Neural progenitor cell (in vitro differentiated cells): ENCODE measurements at regions not wholly inside any gene's neighbourhood (a gene's known extent, or its start where the extent isn't known, plus 50 kb on each side); places are given as distances from the start of the nearest gene placed in this dataset.

ENCODE experiments used
- DNase-seq: peaks from one replicate; pipeline ENCODE4 v3.0.0-alpha.2; 2016; ENCODE audit warnings: low spot score
- H2AFZ ChIP-seq: fragments of 200-600 bp; sonication (generic); replicated peaks from 2 replicates; pipeline ENCODE4 v1.6.1; 2016; ENCODE audit warnings: antibody characterized with exemption
- H3F3A ChIP-seq: fragments of 200-600 bp; sonication (generic); 2 replicates; pipeline ENCODE4 v1.6.1; 2016; ENCODE audit warnings: antibody characterized with exemption, low read depth
- H3K27ac ChIP-seq: fragments of 200-600 bp; sonication (generic); 2 replicates; pipeline ENCODE4 v1.5.1; 2016; ENCODE audit warnings: mild to moderate bottlenecking
- H3K27me3 ChIP-seq: fragments of 200-600 bp; sonication (generic); 2 replicates; pipeline ENCODE4 v1.6.1; 2016; ENCODE audit warnings: mild to moderate bottlenecking, moderate library complexity
- H3K36me3 ChIP-seq: fragments of 200-600 bp; sonication (generic); 2 replicates; pipeline ENCODE4 v1.5.1; 2016
- H3K4me1 ChIP-seq: fragments of 200-600 bp; sonication (generic); 2 replicates; pipeline ENCODE4 v1.6.1; 2016; ENCODE audit warnings: mixed run types
- H3K4me2 ChIP-seq: fragments of 200-600 bp; sonication (generic); 2 replicates; pipeline ENCODE4 v1.6.1; 2016
- H3K4me3 ChIP-seq: fragments of 200-600 bp; sonication (generic); 2 replicates; pipeline ENCODE4 v1.5.1; 2016
- H3K79me2 ChIP-seq: fragments of 200-600 bp; sonication (generic); 2 replicates; pipeline ENCODE4 v1.6.1; 2016; ENCODE audit warnings: low read depth
- H3K9ac ChIP-seq: fragments of 200-600 bp; sonication (generic); 2 replicates; pipeline ENCODE4 v1.6.1; 2016
- H3K9me3 ChIP-seq: fragments of 200-600 bp; sonication (generic); 2 replicates; pipeline ENCODE4 v1.5.1; 2016; ENCODE audit warnings: low read depth
- H4K20me1 ChIP-seq: fragments of 200-600 bp; sonication (generic); 2 replicates; pipeline ENCODE4 v1.6.1; 2016; ENCODE audit warnings: low read depth
- H3K27ac Mint-ChIP-seq: 3 replicates; pipeline ENCODE4 v1.8.0; 2021; ENCODE audit warnings: mixed read lengths
- H3K27me3 Mint-ChIP-seq: 2 replicates; pipeline ENCODE4 v1.8.0; 2022; ENCODE audit warnings: low read depth, mild to moderate bottlenecking, inconsistent platforms, moderate library complexity, mixed read lengths; ENCODE audit not compliant: insufficient read depth
- H3K36me3 Mint-ChIP-seq: 3 replicates; pipeline ENCODE4 v1.8.0; 2021; ENCODE audit warnings: mixed read lengths
- H3K4me1 Mint-ChIP-seq: 3 replicates; pipeline ENCODE4 v1.8.0; 2021; ENCODE audit warnings: mixed read lengths
- H3K4me3 Mint-ChIP-seq: 3 replicates; pipeline ENCODE4 v1.8.0; 2021; ENCODE audit warnings: mild to moderate bottlenecking, moderate library complexity, mixed read lengths
- H3K9me3 Mint-ChIP-seq: 3 replicates; pipeline ENCODE4 v1.8.0; 2020; ENCODE audit warnings: mixed read lengths
- EZH2 ChIP-seq: fragments of 200-600 bp; sonication (generic); IDR thresholded peaks from 2 replicates; pipeline ENCODE4 v1.6.1; 2017; ENCODE audit warnings: antibody characterized with exemption, mild to moderate bottlenecking, moderate library complexity
- EZH2phosphoT487 ChIP-seq: fragments of 200-600 bp; sonication (generic); IDR thresholded peaks from 2 replicates; pipeline ENCODE4 v1.6.1; 2017; ENCODE audit warnings: antibody characterized with exemption
- TF ChIP-seq, protein P1 (sequence below): fragments of 200-600 bp; sonication (generic); IDR thresholded peaks from 2 replicates; pipeline ENCODE4 v1.5.1; 2017; ENCODE audit warnings: antibody characterized with exemption, mild to moderate bottlenecking

DNA sequence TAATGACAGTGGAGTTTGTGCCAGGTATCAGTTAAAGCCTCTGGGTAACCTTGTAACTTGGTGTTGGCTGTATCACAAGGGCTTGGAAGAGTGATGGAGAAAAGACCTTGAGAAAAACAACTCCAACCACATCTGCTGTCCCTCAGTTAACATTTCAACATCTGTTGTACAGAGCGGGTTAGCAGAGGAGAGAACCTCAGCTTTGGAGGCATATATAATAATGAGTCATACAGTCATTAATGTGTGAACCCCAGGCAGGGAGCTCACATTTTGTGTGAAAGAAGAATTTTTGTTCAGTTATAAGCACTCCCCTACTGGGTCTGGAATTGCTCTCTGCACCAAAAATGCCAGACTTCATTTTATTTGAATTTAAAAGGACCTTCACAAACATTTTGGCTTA, 439.5 kb downstream of the PDCD6IP start:
- Histone ChIP-seq H4K20me1 (no peaks in the 10 kb centered on the region), H3K27ac (no peak overlapping the region), H3K4me1 (peaks cover 7% of the 10 kb centered on the region), H3K79me2 (no peaks in the 10 kb centered on the region), H2AFZ (no peak overlapping the region), H3F3A (no peaks in the 10 kb centered on the region), H3K4me2 (no peak overlapping the region), H3K9me3 (no peaks in the 10 kb centered on the region), H3K9ac (no peak overlapping the region), H3K4me3 (no peak overlapping the region), H3K27me3 (no peaks in the 10 kb centered on the region), H3K36me3 (no peaks in the 10 kb centered on the region)
- H3K36me3 Mint-ChIP-seq, result no peaks in the 10 kb centered on the region
- peaks cover 16% of the 10 kb centered on the region for H3K4me1 Mint-ChIP-seq
- no peak for DNase-seq
- H3K4me3 Mint-ChIP-seq, result no peak overlapping the region
- TF ChIP-seq EZH2, result no peak
- H3K27ac Mint-ChIP-seq, result no peak overlapping the region
- H3K27me3 Mint-ChIP-seq, result no peaks in the 10 kb centered on the region
- no peaks in the 10 kb centered on the region for H3K9me3 Mint-ChIP-seq

DNA sequence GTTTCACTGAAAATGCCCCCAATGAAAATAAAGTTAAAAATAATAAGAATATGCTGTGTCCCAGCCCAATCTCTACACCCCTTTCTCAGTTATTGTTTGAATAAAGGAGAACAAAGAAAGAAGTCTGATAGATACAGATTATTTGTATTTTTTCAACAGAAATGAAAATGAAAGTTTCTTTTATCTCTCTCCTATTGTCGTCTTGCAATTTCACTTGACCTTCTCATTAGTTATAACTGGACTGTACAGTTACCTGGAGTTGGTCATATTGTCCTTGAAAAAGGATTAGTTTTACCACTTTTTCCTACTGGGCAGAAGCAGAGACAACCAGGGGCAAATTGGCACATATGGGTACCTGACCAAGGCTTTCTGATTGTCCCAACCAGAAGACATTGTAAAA, 440.0 kb downstream of the PDCD6IP start:
- Histone ChIP-seq H3K9ac (no peak overlapping the region), H3K36me3 (no peaks in the 10 kb centered on the region), H3F3A (no peaks in the 10 kb centered on the region), H4K20me1 (no peaks in the 10 kb centered on the region), H3K4me3 (no peak overlapping the region), H2AFZ (no peak overlapping the region), H3K9me3 (no peaks in the 10 kb centered on the region), H3K4me2 (no peak overlapping the region), H3K79me2 (no peaks in the 10 kb centered on the region), H3K27ac (no peak overlapping the region), H3K4me1 (peaks cover 7% of the 10 kb centered on the region), H3K27me3 (no peaks in the 10 kb centered on the region)
- no peaks in the 10 kb centered on the region for H3K36me3 Mint-ChIP-seq
- no peak for DNase-seq
- H3K27ac Mint-ChIP-seq, result no peak overlapping the region
- H3K27me3 Mint-ChIP-seq, result peaks cover 2% of the 10 kb centered on the region
- no peak overlapping the region for H3K4me3 Mint-ChIP-seq
- H3K4me1 Mint-ChIP-seq, result peaks cover 16% of the 10 kb centered on the region
- TF ChIP-seq EZH2 (no peak), EZH2phosphoT487 (no peak)
- TF ChIP-seq, protein P1, sequence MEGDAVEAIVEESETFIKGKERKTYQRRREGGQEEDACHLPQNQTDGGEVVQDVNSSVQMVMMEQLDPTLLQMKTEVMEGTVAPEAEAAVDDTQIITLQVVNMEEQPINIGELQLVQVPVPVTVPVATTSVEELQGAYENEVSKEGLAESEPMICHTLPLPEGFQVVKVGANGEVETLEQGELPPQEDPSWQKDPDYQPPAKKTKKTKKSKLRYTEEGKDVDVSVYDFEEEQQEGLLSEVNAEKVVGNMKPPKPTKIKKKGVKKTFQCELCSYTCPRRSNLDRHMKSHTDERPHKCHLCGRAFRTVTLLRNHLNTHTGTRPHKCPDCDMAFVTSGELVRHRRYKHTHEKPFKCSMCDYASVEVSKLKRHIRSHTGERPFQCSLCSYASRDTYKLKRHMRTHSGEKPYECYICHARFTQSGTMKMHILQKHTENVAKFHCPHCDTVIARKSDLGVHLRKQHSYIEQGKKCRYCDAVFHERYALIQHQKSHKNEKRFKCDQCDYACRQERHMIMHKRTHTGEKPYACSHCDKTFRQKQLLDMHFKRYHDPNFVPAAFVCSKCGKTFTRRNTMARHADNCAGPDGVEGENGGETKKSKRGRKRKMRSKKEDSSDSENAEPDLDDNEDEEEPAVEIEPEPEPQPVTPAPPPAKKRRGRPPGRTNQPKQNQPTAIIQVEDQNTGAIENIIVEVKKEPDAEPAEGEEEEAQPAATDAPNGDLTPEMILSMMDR, result no peak
- H3K9me3 Mint-ChIP-seq, result no peaks in the 10 kb centered on the region

DNA sequence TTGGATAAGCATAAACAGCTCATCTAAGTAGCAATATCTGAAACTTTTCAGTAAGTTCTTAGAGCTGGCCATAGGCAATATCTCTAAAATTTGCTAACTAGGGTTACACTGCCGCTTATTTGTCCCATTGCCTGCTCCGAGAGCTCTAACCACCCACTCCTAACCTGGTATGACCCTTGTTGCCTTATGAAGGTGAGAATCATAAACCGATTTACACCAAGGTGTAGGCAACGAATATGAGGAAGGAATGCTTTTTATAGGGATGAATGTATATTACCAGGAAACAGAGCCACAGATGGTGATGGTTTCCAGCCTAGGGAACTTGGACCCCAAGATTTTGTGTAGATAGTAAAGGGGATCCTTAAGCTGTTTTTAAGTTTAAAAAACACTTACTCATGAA, 440.9 kb downstream of the PDCD6IP start:
- DNase-seq, result no peak
- Mint-ChIP-seq H3K27ac (no peak overlapping the region), H3K27me3 (peaks cover 2% of the 10 kb centered on the region), H3K4me1 (peaks cover 16% of the 10 kb centered on the region), H3K36me3 (no peaks in the 10 kb centered on the region), H3K4me3 (no peak overlapping the region), H3K9me3 (no peaks in the 10 kb centered on the region)
- no peak overlapping the region for H3K27ac ChIP-seq
- H3K36me3 ChIP-seq, result no peaks in the 10 kb centered on the region
- H3K9ac ChIP-seq, result no peak overlapping the region
- TF ChIP-seq EZH2 (no peak), EZH2phosphoT487 (no peak)
- TF ChIP-seq, protein P1, result no peak
- H2AFZ ChIP-seq, result no peak overlapping the region
- no peaks in the 10 kb centered on the region for H4K20me1 ChIP-seq
- H3K4me2 ChIP-seq, result no peak overlapping the region
- no peaks in the 10 kb centered on the region for H3K9me3 ChIP-seq
- H3K4me1 ChIP-seq, result peaks cover 7% of the 10 kb centered on the region
- no peak overlapping the region for H3K4me3 ChIP-seq
- no peaks in the 10 kb centered on the region for H3K27me3 ChIP-seq
- H3F3A ChIP-seq, result no peaks in the 10 kb centered on the region
- no peaks in the 10 kb centered on the region for H3K79me2 ChIP-seq

DNA sequence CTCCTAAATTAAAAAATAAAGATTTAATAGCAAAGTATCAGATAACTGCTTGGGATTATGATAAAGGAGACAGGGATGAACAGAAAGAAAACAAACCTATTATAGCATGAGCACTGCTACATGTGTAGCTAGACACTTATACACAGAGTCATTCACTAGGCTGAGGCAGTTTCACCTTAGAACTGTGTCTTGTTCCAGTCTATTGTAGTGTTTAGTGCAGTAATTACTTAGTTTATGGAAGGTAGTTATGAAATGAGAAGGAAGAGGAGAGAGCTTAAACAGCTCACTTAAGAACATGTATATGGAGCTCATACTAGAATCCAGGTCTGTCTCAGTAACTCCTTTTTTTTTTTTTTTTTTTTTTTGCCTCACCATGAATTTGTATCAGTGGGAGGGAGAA, 441.4 kb downstream of the PDCD6IP start:
- H3K4me2 ChIP-seq, result no peak overlapping the region
- peaks cover 7% of the 10 kb centered on the region for H3K4me1 ChIP-seq
- Mint-ChIP-seq H3K4me3 (no peak overlapping the region), H3K4me1 (peaks cover 16% of the 10 kb centered on the region), H3K27ac (peak overlapping the region; percentile 31), H3K9me3 (no peaks in the 10 kb centered on the region), H3K27me3 (peaks cover 2% of the 10 kb centered on the region), H3K36me3 (no peaks in the 10 kb centered on the region)
- no peaks in the 10 kb centered on the region for H3F3A ChIP-seq
- no peaks in the 10 kb centered on the region for H4K20me1 ChIP-seq
- TF ChIP-seq EZH2 (no peak), EZH2phosphoT487 (no peak)
- TF ChIP-seq, protein P1, result no peak
- H3K9me3 ChIP-seq, result no peaks in the 10 kb centered on the region
- no peaks in the 10 kb centered on the region for H3K79me2 ChIP-seq
- no peak overlapping the region for H3K4me3 ChIP-seq
- no peak for DNase-seq
- no peaks in the 10 kb centered on the region for H3K36me3 ChIP-seq
- H3K27ac ChIP-seq, result no peak overlapping the region
- H3K9ac ChIP-seq, result no peak overlapping the region
- H3K27me3 ChIP-seq, result no peaks in the 10 kb centered on the region
- no peak overlapping the region for H2AFZ ChIP-seq
